ENCODE measurements at regions not wholly inside any gene's neighbourhood (a gene's known extent, or its start where the extent isn't known, plus 50 kb on each side); places are given as distances from the start of the nearest gene placed in this dataset.

DNA sequence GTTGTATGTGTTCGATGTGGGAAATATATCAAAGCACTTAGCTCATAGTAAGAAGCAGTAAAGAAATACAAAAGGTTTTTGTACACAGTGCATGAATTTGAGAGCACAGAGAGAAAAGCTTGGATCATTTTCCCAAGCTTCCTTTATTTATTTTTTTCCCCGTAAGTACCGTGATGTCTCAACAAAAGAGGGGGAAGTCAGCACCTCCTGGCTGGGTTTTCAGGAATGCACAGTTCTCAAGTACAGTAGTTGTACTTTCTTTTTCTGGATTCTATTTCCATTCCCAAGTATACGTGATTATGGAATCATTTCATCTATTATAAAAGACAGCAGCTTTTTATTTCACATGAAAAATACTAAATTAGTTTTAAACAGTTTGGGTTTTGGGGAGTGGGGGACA, 171.5 kb upstream of the EDNRA start:
- H3T11ph ChIP-seq (ENCODE audit: low read length), result no peak overlapping the region
- H3K56ac ChIP-seq (ENCODE audit: insufficient read length, low read depth, low read length), result no peak overlapping the region
- no peaks in the 10 kb centered on the region for H4K20me1 ChIP-seq (ENCODE audit: control insufficient read depth, insufficient read depth, insufficient read length)
- WGBS (ENCODE audit: extremely low coverage, insufficient read length, low lambda C conversion rate), result no CpG with 5 or more reads among the region's 4 CpGs
- no peaks in the 10 kb centered on the region for H3K79me2 ChIP-seq (ENCODE audit: insufficient read depth, low read length)
- no peak overlapping the region for H3K4me3 Mint-ChIP-seq
- no peaks in the 10 kb centered on the region for H3K27me3 Mint-ChIP-seq (ENCODE audit: low read depth)
- no peak overlapping the region for H2BK120ac ChIP-seq (ENCODE audit: low read depth, low read length, poor library complexity, severe bottlenecking)
- no peak overlapping the region for H3K14ac ChIP-seq (ENCODE audit: insufficient read depth, low read length)
- no peak overlapping the region for H4K8ac ChIP-seq (replicated peaks; ENCODE audit: insufficient read length, low read depth, low read length)
- H2AK5ac ChIP-seq (ENCODE audit: insufficient read length, low read length), result no peak overlapping the region
- H3K23me2 ChIP-seq (ENCODE audit: insufficient read length, low read depth, low read length, poor library complexity, severe bottlenecking), result no peaks in the 10 kb centered on the region
- TF ChIP-seq, protein P1, sequence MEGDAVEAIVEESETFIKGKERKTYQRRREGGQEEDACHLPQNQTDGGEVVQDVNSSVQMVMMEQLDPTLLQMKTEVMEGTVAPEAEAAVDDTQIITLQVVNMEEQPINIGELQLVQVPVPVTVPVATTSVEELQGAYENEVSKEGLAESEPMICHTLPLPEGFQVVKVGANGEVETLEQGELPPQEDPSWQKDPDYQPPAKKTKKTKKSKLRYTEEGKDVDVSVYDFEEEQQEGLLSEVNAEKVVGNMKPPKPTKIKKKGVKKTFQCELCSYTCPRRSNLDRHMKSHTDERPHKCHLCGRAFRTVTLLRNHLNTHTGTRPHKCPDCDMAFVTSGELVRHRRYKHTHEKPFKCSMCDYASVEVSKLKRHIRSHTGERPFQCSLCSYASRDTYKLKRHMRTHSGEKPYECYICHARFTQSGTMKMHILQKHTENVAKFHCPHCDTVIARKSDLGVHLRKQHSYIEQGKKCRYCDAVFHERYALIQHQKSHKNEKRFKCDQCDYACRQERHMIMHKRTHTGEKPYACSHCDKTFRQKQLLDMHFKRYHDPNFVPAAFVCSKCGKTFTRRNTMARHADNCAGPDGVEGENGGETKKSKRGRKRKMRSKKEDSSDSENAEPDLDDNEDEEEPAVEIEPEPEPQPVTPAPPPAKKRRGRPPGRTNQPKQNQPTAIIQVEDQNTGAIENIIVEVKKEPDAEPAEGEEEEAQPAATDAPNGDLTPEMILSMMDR (conservative IDR thresholded peaks at IDR 0.05), result no peak
- H3K18ac ChIP-seq (ENCODE audit: insufficient read length, low read depth, low read length), result no peak overlapping the region
- H3K9me3 ChIP-seq (ENCODE audit: control insufficient read depth, low read depth, low read length), result no peaks in the 10 kb centered on the region
- no peaks in the 10 kb centered on the region; the same call in 1 of the 2 replicates for H3K4me1 ChIP-seq (ENCODE audit: insufficient read depth, low read length)
- DNase-seq, result no peak
- H2AFZ ChIP-seq (ENCODE audit: low read length), result no peak overlapping the region
- no peaks in the 10 kb centered on the region for H3K79me1 ChIP-seq (ENCODE audit: insufficient read depth, low read depth, low read length, poor library complexity, severe bottlenecking)
- H4K5ac ChIP-seq (ENCODE audit: insufficient read length, low read depth, low read length), result no peak overlapping the region
- H3K27ac ChIP-seq (ENCODE audit: insufficient read length, low read depth, low read length), result no peak overlapping the region
- no peak overlapping the region for H3K23ac ChIP-seq (ENCODE audit: insufficient read length, low read depth, low read length)
- H3K27me3 ChIP-seq (ENCODE audit: insufficient read depth, low read length), result no peaks in the 10 kb centered on the region
- no peak overlapping the region for H2BK5ac ChIP-seq (ENCODE audit: insufficient read length, low read length)
- no peaks in the 10 kb centered on the region for H3K36me3 Mint-ChIP-seq (ENCODE audit: insufficient read depth in 1 of 3, low read depth in 3 of 3)
- H3K9me3 Mint-ChIP-seq, result no peaks in the 10 kb centered on the region
- H3K4ac ChIP-seq (ENCODE audit: low read depth, low read length), result no peak overlapping the region
- H2BK20ac ChIP-seq (ENCODE audit: low read depth, low read length, poor library complexity, severe bottlenecking), result no peak overlapping the region
- H2BK15ac ChIP-seq (ENCODE audit: low read depth, low read length), result no peak overlapping the region
- peaks cover 2 to 3% of the 10 kb centered on the region in 2 experiments; a peak in 3 of 4 replicates for H3K4me1 Mint-ChIP-seq
- no peak overlapping the region for H3K9ac ChIP-seq (ENCODE audit: extremely low read depth, insufficient read length, low read length)
- no peak overlapping the region for H4K91ac ChIP-seq (ENCODE audit: insufficient read length, low read depth, low read length)
- no peak overlapping the region for H3K4me2 ChIP-seq (ENCODE audit: insufficient read depth, insufficient read length, low read length)
- H3K27ac Mint-ChIP-seq, result no peak overlapping the region
- H2BK12ac ChIP-seq (ENCODE audit: insufficient read length, low read depth, low read length), result no peak overlapping the region

Measured in H9 (cell line).